ENCODE measurements at regions not wholly inside any gene's neighbourhood (a gene's known extent, or its start where the extent isn't known, plus 50 kb on each side); places are given as distances from the start of the nearest gene placed in this dataset.

- TF ChIP-seq CTCF (IDR thresholded peaks at IDR 0.05): no peak
- intact Hi-C loops (cut with DNase I, micrococcal nuclease): no loop called here
- no peaks in the 10 kb centered on the region for H3K36me3 ChIP-seq (ENCODE audit: low read depth)
- no peaks in the 10 kb centered on the region for H3K4me1 ChIP-seq (ENCODE audit: low read depth)
- H3K9me3 ChIP-seq: no peaks in the 10 kb centered on the region
- DNase-seq: no peak
- no peak overlapping the region for H3K4me3 ChIP-seq
- ATAC-seq: no peak
Measured at GRCh38 chr7:28277364-28277763, 96.8 kb upstream of the JAZF1 start.

- DNase-seq (no peak), ATAC-seq (no peak)
- no peaks in the 10 kb centered on the region for H3K36me3 ChIP-seq (ENCODE audit: low read depth)
- TF ChIP-seq CTCF (IDR thresholded peaks at IDR 0.05): no peak
- intact Hi-C loops (cut with DNase I, micrococcal nuclease): no loop called here
- no peak overlapping the region for H3K4me3 ChIP-seq
- no peaks in the 10 kb centered on the region for H3K4me1 ChIP-seq (ENCODE audit: low read depth)
- H3K9me3 ChIP-seq: no peaks in the 10 kb centered on the region
Measured at GRCh38 chr7:28277958-28278357, 97.4 kb upstream of the JAZF1 start.

- Histone ChIP-seq H3K9me3 (no peaks in the 10 kb centered on the region), H3K36me3 (ENCODE audit: low read depth) (no peaks in the 10 kb centered on the region), H3K4me3 (no peak overlapping the region), H3K4me1 (ENCODE audit: low read depth) (no peaks in the 10 kb centered on the region)
- no peak for TF ChIP-seq CTCF (IDR thresholded peaks at IDR 0.05)
- ATAC-seq (no peak), DNase-seq (no peak)
- intact Hi-C loops (cut with DNase I, micrococcal nuclease): no loop called here
Measured at GRCh38 chr7:28280516-28280915, 99.9 kb upstream of the JAZF1 start.

GRCh38 chr7:28290496-28290895 lies 109.9 kb upstream of the JAZF1 start:
- ATAC-seq: no peak
- H3K9me3 ChIP-seq: no peaks in the 10 kb centered on the region
- no peak for TF ChIP-seq CTCF (IDR thresholded peaks at IDR 0.05)
- no peak for DNase-seq
- H3K4me3 ChIP-seq: no peak overlapping the region
- no peaks in the 10 kb centered on the region for H3K4me1 ChIP-seq (ENCODE audit: low read depth)
- no peaks in the 10 kb centered on the region for H3K36me3 ChIP-seq (ENCODE audit: low read depth)
- intact Hi-C loops (cut with DNase I, micrococcal nuclease): no loop called here

GRCh38 chr7:28291559-28291958 lies 111.0 kb upstream of the JAZF1 start:
- ATAC-seq: no peak
- Histone ChIP-seq H3K36me3 (ENCODE audit: low read depth) (no peaks in the 10 kb centered on the region), H3K4me3 (no peak overlapping the region), H3K4me1 (ENCODE audit: low read depth) (no peaks in the 10 kb centered on the region), H3K9me3 (no peaks in the 10 kb centered on the region)
- TF ChIP-seq CTCF (IDR thresholded peaks at IDR 0.05): no peak
- DNase-seq: no peak
- intact Hi-C loops (cut with DNase I, micrococcal nuclease): no loop called here

GRCh38 chr7:28292834-28293526 lies 112.4 kb upstream of the JAZF1 start:
- TF ChIP-seq CTCF (IDR thresholded peaks at IDR 0.05): no peak
- ATAC-seq (no peak), DNase-seq (no peak)
- Histone ChIP-seq H3K4me3 (no peak overlapping the region), H3K4me1 (ENCODE audit: low read depth) (no peaks in the 10 kb centered on the region), H3K9me3 (no peaks in the 10 kb centered on the region), H3K36me3 (ENCODE audit: low read depth) (no peaks in the 10 kb centered on the region)
- intact Hi-C loops (cut with DNase I, micrococcal nuclease): no loop called here

Data from mucosa of descending colon (tissue), 3 donors.